ENCODE measurements at regions not wholly inside any gene's neighbourhood (a gene's known extent, or its start where the extent isn't known, plus 50 kb on each side); places are given as distances from the start of the nearest gene placed in this dataset.
A peak's percentile ranks its signal among the peaks of the same experiment; 100 is the strongest.
"Not testable (repeated sequence)": the region's sequence is repeated elsewhere in the genome, so short reads cannot be mapped to it uniquely, and the experiment has no call there.

- TF ChIP-seq CTCF (conservative IDR thresholded peaks at IDR 0.05; ENCODE audit: low read depth, low read length), result no peak
- no peak overlapping the region for H3K4me3 ChIP-seq (ENCODE audit: low read depth, low read length)
- no peak for DNase-seq (ENCODE audit: low read depth)
These were observed 556.3 kb upstream of the RGMB start for GRCh38 chr5:98217138-98217537.

GRCh38 chr5:98218838-98219237 is 554.6 kb upstream of the RGMB start:
- DNase-seq (ENCODE audit: low read depth), result no peak
- TF ChIP-seq CTCF (conservative IDR thresholded peaks at IDR 0.05; ENCODE audit: low read depth, low read length), result no peak
- H3K4me3 ChIP-seq (ENCODE audit: low read depth, low read length), result no peak overlapping the region

- no peak for DNase-seq (ENCODE audit: low read depth)
- TF ChIP-seq CTCF (conservative IDR thresholded peaks at IDR 0.05; ENCODE audit: low read depth, low read length), result no peak
- no peak overlapping the region for H3K4me3 ChIP-seq (ENCODE audit: low read depth, low read length)
These were observed 546.0 kb upstream of the RGMB start for GRCh38 chr5:98227489-98227888.

- H3K4me3 ChIP-seq (ENCODE audit: low read depth, low read length), result no peak overlapping the region
- TF ChIP-seq CTCF (conservative IDR thresholded peaks at IDR 0.05; ENCODE audit: low read depth, low read length), result no peak
- no peak for DNase-seq (ENCODE audit: low read depth)
These were observed 542.4 kb upstream of the RGMB start for GRCh38 chr5:98231089-98231488.

- H3K4me3 ChIP-seq (ENCODE audit: low read depth, low read length); DNase-seq (ENCODE audit: low read depth): not testable (repeated sequence)
These were observed 535.7 kb upstream of the RGMB start for GRCh38 chr5:98237794-98238193.

GRCh38 chr5:98243972-98244371 is 529.5 kb upstream of the RGMB start:
- DNase-seq (ENCODE audit: low read depth), result no peak

GRCh38 chr5:98248949-98249348 is 524.5 kb upstream of the RGMB start:
- TF ChIP-seq CTCF (conservative IDR thresholded peaks at IDR 0.05; ENCODE audit: low read depth, low read length), result no peak
- DNase-seq (ENCODE audit: low read depth), result peak; percentile 6
- no peak overlapping the region for H3K4me3 ChIP-seq (ENCODE audit: low read depth, low read length)

More at GRCh38 chr5:98243972-98244371, 529.5 kb upstream of the RGMB start:
- TF ChIP-seq CTCF (conservative IDR thresholded peaks at IDR 0.05; ENCODE audit: low read depth, low read length), result no peak
- no peak overlapping the region for H3K4me3 ChIP-seq (ENCODE audit: low read depth, low read length)

- DNase-seq (ENCODE audit: low read depth), result no peak
- TF ChIP-seq CTCF (conservative IDR thresholded peaks at IDR 0.05; ENCODE audit: low read depth, low read length), result no peak
- H3K4me3 ChIP-seq (ENCODE audit: low read depth, low read length), result no peak overlapping the region
These were observed 514.5 kb upstream of the RGMB start for GRCh38 chr5:98258939-98259338.
